HG03558 (cell line): ENCODE measurements at regions not wholly inside any gene's neighbourhood (a gene's known extent, or its start where the extent isn't known, plus 50 kb on each side); places are given as distances from the start of the nearest gene placed in this dataset.
"Not testable (repeated sequence)": the region's sequence is repeated elsewhere in the genome, so short reads cannot be mapped to it uniquely, and the experiment has no call there.

Experiments used
- ATAC-seq: cut with Tn5 transposase; IDR thresholded peaks from one replicate; pipeline ENCODE4 v1.9.1; 2021; ENCODE audit warnings: moderate number of reproducible peaks; ENCODE audit not compliant: unreplicated experiment; ENCODE audit errors: extremely low read depth

DNA sequence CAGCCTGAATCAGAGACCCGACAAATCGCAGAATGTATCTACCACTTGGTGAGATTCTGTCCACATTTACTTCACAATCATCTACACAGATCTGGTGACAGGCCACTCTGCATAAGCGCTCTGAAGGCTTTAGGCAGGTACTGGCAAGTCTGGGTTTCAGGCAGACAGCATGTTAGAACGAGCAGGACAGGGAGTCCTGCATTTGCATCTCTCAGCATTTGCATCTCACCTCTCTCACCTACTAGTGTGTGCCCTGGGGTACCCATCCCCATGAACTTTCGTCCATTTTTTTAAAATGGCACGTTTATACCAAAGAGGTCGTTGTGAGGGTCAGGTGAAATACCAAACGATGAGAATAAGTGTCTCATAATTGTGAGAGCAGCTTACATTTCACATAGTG lies 108.2 kb downstream of the SPATA31A1 start:
- not testable (repeated sequence) for ATAC-seq

DNA sequence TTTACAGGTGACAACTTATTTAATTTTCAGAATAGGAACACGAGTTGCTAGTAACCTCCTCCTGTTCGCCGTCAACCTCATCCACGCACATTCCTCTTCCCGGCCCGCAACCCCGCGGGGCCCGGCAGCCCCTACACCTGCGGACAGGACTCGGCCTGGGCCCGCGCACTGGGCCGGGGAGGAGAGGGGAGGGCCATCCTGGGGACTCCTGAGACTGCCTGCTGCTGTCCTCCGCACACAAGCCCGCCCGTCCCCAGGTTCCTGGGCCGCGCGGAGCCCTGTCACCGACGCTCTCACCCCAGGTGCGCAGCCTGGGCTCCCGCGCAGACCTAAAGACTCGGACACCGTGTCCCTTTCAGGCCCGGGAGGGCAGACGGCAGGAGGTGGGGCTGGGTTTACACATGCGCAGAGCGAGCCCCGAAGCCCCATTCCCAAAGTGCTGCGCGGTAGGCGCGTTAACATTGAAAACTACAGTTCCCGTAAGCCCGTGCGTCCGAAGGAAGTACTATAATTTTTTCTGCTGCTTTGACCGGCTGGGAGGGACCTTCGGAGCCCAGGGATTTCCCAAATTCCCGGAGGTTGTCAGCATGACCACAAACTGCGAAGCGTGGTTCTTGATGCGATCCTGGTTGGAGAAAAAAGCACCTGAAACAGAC lies 108.8 kb downstream of the SPATA31A1 start:
- peak; percentile 88 for ATAC-seq

GRCh38 chr9:39474499-39474898 lies 119.0 kb downstream of the SPATA31A1 start:
- ATAC-seq = peak; percentile 98

GRCh38 chr9:39483073-39483472 lies 127.6 kb downstream of the SPATA31A1 start:
- not testable (repeated sequence) for ATAC-seq

- ATAC-seq = not testable (repeated sequence)
Measured at GRCh38 chr9:39483880-39484279, 128.4 kb downstream of the SPATA31A1 start.

DNA sequence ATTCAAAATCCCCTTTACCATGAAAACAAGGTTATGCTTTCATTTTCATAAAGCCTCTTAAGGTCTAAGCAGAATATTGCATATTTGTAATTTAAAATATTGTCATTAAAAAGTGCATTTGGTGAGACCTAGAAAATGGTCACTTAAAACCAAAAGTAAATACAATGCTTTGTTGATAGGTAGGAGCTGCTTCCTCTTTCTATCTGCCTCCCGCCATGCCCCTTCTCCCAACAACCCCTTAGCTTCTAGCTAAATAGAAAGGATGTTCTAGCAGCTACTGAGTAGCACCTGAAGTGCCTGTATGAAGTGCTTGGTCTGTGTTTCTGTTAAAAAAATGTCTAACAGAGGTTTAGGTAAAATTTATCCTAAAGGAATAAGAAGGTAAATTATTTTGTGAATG lies 128.8 kb downstream of the SPATA31A1 start:
- ATAC-seq = peak; percentile 48

DNA sequence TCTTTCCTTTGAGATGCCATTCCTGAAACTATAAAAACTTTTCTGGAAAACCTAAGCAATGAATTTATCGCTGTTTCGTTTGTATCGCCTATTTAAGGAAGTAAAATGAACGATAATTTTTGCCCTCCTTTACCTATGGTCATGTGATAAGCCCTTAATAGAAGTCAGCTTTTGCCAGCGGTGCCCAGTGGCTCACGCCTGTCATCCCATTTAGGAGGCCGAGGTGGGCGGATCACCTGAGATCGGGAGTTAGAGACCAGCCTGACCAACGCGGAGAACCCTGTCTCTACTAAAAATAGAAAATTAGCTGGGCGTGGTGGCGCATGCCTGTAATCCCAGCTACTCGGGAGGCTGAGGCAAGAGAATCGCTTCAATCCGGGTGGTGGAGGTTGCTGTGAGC lies 132.0 kb downstream of the SPATA31A1 start:
- ATAC-seq = not testable (repeated sequence)

DNA sequence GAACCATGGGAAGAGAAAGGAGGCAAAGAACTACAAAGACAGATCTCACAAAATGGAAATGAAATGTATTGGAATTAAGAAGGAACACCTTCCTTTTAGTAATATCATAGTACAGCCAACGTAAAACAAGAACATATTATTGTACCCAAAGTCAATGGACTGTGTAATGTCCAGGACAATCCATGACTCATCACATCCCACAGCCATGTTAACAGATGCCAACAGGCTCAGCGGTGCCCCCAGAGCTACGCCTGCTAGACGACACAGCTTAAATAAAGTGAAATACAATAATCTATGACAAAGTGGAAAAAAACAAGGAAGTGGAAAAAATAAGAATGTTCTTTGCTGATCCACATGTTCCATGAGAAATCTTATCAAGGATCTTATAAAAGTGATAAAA lies 140.8 kb downstream of the SPATA31A1 start:
- ATAC-seq = not testable (repeated sequence)

GRCh38 chr9:39503178-39503577 lies 147.7 kb downstream of the SPATA31A1 start:
- ATAC-seq = not testable (repeated sequence)

DNA sequence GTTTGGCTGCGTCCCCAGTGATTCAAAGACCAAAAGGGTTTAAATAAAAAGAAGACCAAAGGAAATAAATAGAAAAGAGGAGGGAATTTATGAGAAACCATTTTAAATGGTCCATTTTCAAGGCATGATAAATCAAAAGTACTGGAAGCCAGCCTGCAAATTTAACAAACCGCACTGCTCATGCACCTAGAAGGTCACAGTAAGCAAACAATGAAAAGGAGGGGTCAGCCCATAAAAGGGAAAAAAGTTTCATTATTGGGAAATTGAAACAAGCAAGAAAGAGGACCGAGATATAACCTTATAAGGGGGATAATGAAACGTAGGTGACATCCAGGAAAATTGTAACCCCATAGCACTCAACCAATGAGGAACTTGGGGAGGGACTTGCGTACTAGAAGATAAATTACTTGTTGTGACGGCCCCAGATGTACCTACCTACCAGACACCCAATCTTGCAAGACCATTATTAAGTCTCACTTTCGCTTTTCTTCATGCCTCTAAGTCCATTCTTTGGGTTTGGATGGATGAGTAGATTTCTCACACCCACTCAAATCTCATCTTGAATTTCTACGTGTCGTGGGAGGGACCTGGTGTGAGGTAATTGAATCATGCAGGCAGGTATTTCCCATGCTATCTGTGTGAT lies 172.0 kb downstream of the SPATA31A1 start:
- ATAC-seq = not testable (repeated sequence)

DNA sequence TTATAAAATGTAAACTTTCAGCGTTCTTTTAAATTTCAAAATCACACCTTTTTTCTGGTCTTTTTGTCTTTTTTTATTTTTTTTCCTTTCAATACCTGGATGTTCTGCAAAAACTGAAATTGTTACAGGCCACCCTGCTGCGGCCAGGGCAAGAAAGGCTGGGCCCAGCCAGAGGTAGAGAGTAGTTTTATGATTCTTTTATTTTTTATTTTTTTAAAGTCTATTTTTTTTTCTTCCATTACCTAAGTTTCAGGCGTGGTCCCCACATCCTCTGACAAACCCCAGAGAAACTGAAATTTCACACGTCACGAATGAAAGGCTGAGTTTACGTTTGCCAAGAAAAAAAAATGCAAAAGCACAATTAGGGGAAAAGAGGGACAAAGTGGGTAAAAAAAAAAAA lies 177.1 kb downstream of the SPATA31A1 start:
- not testable (repeated sequence) for ATAC-seq

- not testable (repeated sequence) for ATAC-seq
Measured at GRCh38 chr9:39533001-39533762, 177.7 kb downstream of the SPATA31A1 start.

DNA sequence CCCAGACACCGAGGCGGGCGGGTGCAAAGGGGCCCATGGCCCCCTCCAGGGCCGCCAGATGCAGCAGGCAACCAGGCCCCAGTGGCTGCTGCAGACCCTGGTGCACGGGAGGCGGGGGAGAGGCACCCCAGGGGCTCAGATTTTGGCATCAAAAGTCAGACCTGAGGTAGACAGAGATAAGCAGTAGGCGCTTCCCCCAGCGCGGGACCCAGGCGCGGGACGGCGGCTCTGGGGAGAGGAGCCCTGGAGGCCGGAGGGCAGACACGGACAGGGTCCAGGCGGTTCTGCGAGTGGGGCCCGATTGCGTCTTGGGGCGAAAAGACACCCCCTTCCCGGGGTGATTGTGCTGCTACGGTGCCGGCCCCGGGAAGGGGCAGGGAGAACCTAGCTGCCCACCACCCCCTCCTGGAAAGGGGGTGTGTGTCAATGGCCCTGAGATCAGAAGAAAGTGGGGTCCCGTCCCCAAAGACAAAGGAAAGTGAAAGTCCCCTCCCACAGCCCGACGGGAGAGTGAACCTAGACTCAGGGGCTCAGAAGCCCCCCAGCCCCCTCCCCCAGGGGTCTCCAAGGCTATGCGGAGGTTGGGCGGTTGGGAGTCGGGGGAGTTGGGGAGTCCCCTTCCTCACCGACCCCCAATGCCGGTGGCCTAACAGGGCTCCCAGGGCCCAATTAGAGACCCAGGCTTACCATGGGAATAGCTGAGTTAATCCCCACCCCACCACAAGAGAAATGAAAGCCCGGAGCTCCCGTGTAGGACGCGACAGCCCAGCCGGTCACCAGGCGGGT lies 178.5 kb downstream of the SPATA31A1 start:
- ATAC-seq = not testable (repeated sequence)

GRCh38 chr9:39534897-39535296 lies 179.4 kb downstream of the SPATA31A1 start:
- not testable (repeated sequence) for ATAC-seq

- ATAC-seq = not testable (repeated sequence)
Measured at GRCh38 chr9:39542157-39542556, 186.7 kb downstream of the SPATA31A1 start.

DNA sequence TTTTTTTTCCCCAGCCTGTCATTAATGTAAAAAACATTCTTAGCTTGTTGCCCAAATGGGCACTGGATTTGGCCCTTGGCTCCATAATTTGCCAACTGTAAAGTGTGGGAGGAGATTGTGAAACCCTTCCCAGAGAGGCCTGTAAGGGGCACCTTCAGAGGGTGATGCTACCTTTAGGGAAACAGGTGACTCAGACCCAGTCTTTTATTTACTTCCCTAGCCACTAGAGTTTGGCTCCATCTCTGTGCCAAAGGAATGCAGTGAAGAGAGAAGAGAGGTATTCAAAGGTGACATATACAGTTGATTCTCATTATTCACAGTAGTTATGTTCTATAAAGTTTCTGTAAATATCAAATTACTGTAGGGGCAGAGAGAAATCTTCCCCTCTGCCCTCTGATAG lies 189.6 kb downstream of the SPATA31A1 start:
- not testable (repeated sequence) for ATAC-seq

GRCh38 chr9:39550573-39550972 lies 195.1 kb downstream of the SPATA31A1 start:
- ATAC-seq = not testable (repeated sequence)

- ATAC-seq = not testable (repeated sequence)
Measured at GRCh38 chr9:39551544-39551943, 196.1 kb downstream of the SPATA31A1 start.

GRCh38 chr9:39552242-39552881 lies 196.9 kb downstream of the SPATA31A1 start:
- not testable (repeated sequence) for ATAC-seq

GRCh38 chr9:39554352-39554751 lies 198.9 kb downstream of the SPATA31A1 start:
- not testable (repeated sequence) for ATAC-seq
